Panc1 (cell line): ENCODE measurements at regions not wholly inside any gene's neighbourhood (a gene's known extent, or its start where the extent isn't known, plus 50 kb on each side); places are given as distances from the start of the nearest gene placed in this dataset.
A peak's percentile ranks its signal among the peaks of the same experiment; 100 is the strongest.

Source experiments
- ATAC-seq: fragments of 200-7000 bp; cut with Tn5 transposase; 2 replicates; pipeline ENCODE4 v1.9.1; 2020; ENCODE audit warnings: mild to moderate bottlenecking, moderate library complexity
- BruUV-seq: library from RNA; stranded (reverse); fragments of 400-500 nt; replicated peaks from 2 replicates; lab custom pipeline; 2021; lab: Mats Ljungman, UMichigan
- CTCF ChIA-PET: fragments of 300-600 bp; sonication (Branson Sonifier 250); formaldehyde crosslinking; loops from one replicate; lab custom pipeline; 2022; ENCODE audit warnings: antibody characterized with exemption; lab: Charles Lee
- POLR2A ChIA-PET: fragments of 300-600 bp; sonication (Branson Sonifier 250); formaldehyde crosslinking; loops from one replicate; lab custom pipeline; 2022; ENCODE audit warnings: antibody characterized with exemption; lab: Charles Lee
- DNase-seq: peaks from one replicate; pipeline ENCODE4 v3.0.0-alpha.2; 2010; ENCODE audit warnings: low read depth, low spot score
- H3K27ac ChIP-seq: 2 replicates; pipeline ENCODE4 v1.5.1; 2011; ENCODE audit warnings: mild to moderate bottlenecking, low read length, inconsistent platforms
- H3K27me3 ChIP-seq: fragments of 200-500 bp; sonication (Bioruptor generic); 2 replicates; pipeline ENCODE4 v1.6.0; 2014; ENCODE audit warnings: low read length, inconsistent platforms; ENCODE audit not compliant: control insufficient read depth, insufficient read depth
- H3K36me3 ChIP-seq: fragments of 200-500 bp; sonication (Bioruptor generic); 2 replicates; pipeline ENCODE4 v1.5.1; 2014; ENCODE audit warnings: inconsistent platforms, mild to moderate bottlenecking, low read length, moderate library complexity; ENCODE audit not compliant: control insufficient read depth, insufficient read depth
- H3K4me1 ChIP-seq: 2 replicates; pipeline ENCODE4 v1.5.1; 2011; ENCODE audit warnings: inconsistent platforms, mild to moderate bottlenecking, low read length, moderate library complexity; ENCODE audit not compliant: control insufficient read depth, insufficient read depth
- H3K4me3 ChIP-seq, 2 experiments: 2 replicates each; pipeline ENCODE4 v1.5.1; 2011 to 2012; ENCODE audit warnings: low read depth in 2 of 2, low read length in 2 of 2, mild to moderate bottlenecking in 2 of 2, inconsistent platforms in 1 of 2, moderate library complexity in 1 of 2
- H3K9me3 ChIP-seq: fragments of 200-500 bp; sonication (Bioruptor generic); 2 replicates; pipeline ENCODE4 v1.5.1; 2014; ENCODE audit warnings: low read depth, mild to moderate bottlenecking, inconsistent platforms, low read length, moderate library complexity; ENCODE audit not compliant: control insufficient read depth, insufficient read depth
- POLR2AphosphoS5 ChIP-seq: IDR thresholded peaks from 2 replicates; pipeline ENCODE4 v1.6.1; 2012; ENCODE audit warnings: mild to moderate bottlenecking, low read depth, low read length, moderate library complexity
- REST ChIP-seq, 2 experiments: IDR thresholded peaks; 2 replicates each; pipeline ENCODE4 v1.6.1; 2011 to 2012; ENCODE audit warnings: low read depth in 2 of 2, control low read depth in 1 of 2, low read length in 1 of 2, mild to moderate bottlenecking in 1 of 2, moderate library complexity in 1 of 2; ENCODE audit not compliant: insufficient read depth in 1 of 2
- SIN3A ChIP-seq: IDR thresholded peaks from 2 replicates; pipeline ENCODE4 v1.6.1; 2012; ENCODE audit warnings: low read depth, mild to moderate bottlenecking, low read length, moderate library complexity, borderline replicate concordance; ENCODE audit not compliant: insufficient read depth
- TCF7L2 ChIP-seq: IDR thresholded peaks from 2 replicates; pipeline ENCODE4 v1.6.1; 2011; ENCODE audit warnings: mild to moderate bottlenecking, low read depth, low read length, inconsistent platforms
- in situ Hi-C: cut with HindIII; loops from 2 replicates; pipeline ENCODE4 v1.10.0; 2016; ENCODE audit warnings: low sequenced_read_pairs, low pct_unique_long_range_greater_than_20kb
- intact Hi-C: fragments of 100-400 bp; cut with micrococcal nuclease; formaldehyde crosslinking; loops from one replicate; pipeline ENCODE4 v1.10.0; 2022; ENCODE audit not compliant: unreplicated experiment
- TF ChIP-seq, protein P1 (sequence below): fragments of 450-650 bp; IDR thresholded peaks from 2 replicates; pipeline ENCODE4 v1.5.1; 2017; ENCODE audit warnings: mild to moderate bottlenecking

- intact Hi-C loops: loop anchor here (10.0 kb wide), 1 partner anchor 501 kb away; no protein-coding TSS in a partner anchor
- no peak for DNase-seq
- ChIA-PET POLR2A (interaction anchor here (0.6 kb wide), 1 partner anchor 64 kb away, joined by 3 read pairs; no protein-coding TSS in a partner anchor), CTCF (no interaction called here)
- Histone ChIP-seq H3K36me3 (no peaks in the 10 kb centered on the region), H3K4me3 (no peak overlapping the region), H3K4me1 (no peaks in the 10 kb centered on the region; the same call in 1 of the 2 replicates), H3K27ac (peak overlapping the region; percentile 71; the same call in 1 of the 2 replicates), H3K27me3 (no peaks in the 10 kb centered on the region), H3K9me3 (no peaks in the 10 kb centered on the region)
- TF ChIP-seq, protein P1, sequence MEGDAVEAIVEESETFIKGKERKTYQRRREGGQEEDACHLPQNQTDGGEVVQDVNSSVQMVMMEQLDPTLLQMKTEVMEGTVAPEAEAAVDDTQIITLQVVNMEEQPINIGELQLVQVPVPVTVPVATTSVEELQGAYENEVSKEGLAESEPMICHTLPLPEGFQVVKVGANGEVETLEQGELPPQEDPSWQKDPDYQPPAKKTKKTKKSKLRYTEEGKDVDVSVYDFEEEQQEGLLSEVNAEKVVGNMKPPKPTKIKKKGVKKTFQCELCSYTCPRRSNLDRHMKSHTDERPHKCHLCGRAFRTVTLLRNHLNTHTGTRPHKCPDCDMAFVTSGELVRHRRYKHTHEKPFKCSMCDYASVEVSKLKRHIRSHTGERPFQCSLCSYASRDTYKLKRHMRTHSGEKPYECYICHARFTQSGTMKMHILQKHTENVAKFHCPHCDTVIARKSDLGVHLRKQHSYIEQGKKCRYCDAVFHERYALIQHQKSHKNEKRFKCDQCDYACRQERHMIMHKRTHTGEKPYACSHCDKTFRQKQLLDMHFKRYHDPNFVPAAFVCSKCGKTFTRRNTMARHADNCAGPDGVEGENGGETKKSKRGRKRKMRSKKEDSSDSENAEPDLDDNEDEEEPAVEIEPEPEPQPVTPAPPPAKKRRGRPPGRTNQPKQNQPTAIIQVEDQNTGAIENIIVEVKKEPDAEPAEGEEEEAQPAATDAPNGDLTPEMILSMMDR: peak; percentile 36; the same call in 1 of the 2 replicates
- no peak for TF ChIP-seq POLR2AphosphoS5
- peak; percentile 34; the same call in 1 of the 2 replicates for TF ChIP-seq TCF7L2
- TF ChIP-seq SIN3A: no peak
- no peak for TF ChIP-seq REST (IDR thresholded peaks at IDR 0.05; ENCODE audit: insufficient read depth in 1 of 2, low read depth in 2 of 2, low read length in 1 of 2)
- ATAC-seq: no peak
- no TSS peak for BruUV-seq
- in situ Hi-C loops: no loop called here
These were observed 210.9 kb upstream of the KCNMB2 start for GRCh38 chr3:178325330-178325729.

- Histone ChIP-seq H3K9me3 (no peaks in the 10 kb centered on the region), H3K4me1 (no peaks in the 10 kb centered on the region; the same call in 1 of the 2 replicates), H3K4me3 (no peak overlapping the region), H3K36me3 (no peaks in the 10 kb centered on the region), H3K27ac (peak overlapping the region; percentile 17; the same call in 1 of the 2 replicates), H3K27me3 (no peaks in the 10 kb centered on the region)
- ChIA-PET POLR2A (no interaction called here), CTCF (no interaction called here)
- intact Hi-C loops: loop anchor here (10.0 kb wide), 1 partner anchor 505 kb away; no protein-coding TSS in a partner anchor
- ATAC-seq (no peak), DNase-seq (no peak)
- no TSS peak for BruUV-seq
- TF ChIP-seq POLR2AphosphoS5 (no peak), REST (IDR thresholded peaks at IDR 0.05; ENCODE audit: insufficient read depth in 1 of 2, low read depth in 2 of 2, low read length in 1 of 2) (no peak), TCF7L2 (no peak), SIN3A (no peak)
- TF ChIP-seq, protein P1: no peak
- in situ Hi-C loops: no loop called here
These were observed 206.3 kb upstream of the KCNMB2 start for GRCh38 chr3:178329936-178330335.
